ENCODE measurements at regions not wholly inside any gene's neighbourhood (a gene's known extent, or its start where the extent isn't known, plus 50 kb on each side); places are given as distances from the start of the nearest gene placed in this dataset.

DNA sequence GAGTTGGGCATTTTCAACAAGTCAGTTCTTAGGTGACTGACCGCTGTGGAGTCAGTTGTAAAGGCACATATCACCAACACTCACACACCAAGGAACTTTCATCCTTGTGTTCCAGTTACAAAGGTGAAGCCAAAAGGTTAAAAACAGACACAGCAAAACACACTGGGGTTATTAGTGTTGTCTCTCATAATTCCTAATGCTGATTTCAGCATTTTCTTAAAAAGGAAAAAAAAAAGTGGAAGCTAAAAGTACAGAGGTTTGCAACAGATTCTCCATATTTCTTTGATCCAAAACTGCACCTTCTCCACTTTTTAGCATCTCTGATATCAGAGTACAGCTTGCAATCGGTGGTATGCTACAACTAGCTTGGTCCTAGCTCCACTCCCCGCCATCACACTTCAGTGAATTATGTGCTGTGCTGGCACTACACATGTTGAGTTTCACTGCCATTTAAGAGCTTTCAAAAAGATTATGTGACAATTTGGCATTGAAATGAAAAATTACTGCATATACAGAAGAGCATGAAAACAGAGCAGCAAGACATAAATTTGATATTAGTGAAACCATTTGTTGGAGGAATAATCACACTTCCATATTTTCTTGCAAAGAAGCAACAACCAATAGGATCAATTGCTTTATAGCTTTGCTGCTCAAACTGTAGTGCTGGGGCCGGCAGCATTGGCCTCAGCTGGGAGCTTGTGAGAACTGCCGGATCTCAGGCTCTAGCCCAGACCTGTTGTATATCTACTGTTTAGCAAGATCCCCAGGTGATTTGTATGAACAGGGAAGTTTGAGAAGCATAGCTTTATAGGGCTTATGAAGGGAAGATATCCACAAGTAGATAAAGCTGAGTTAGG is 62.3 kb upstream of the DAPL1 start:
- intact Hi-C loops (cut with micrococcal nuclease), result no loop called here

DNA sequence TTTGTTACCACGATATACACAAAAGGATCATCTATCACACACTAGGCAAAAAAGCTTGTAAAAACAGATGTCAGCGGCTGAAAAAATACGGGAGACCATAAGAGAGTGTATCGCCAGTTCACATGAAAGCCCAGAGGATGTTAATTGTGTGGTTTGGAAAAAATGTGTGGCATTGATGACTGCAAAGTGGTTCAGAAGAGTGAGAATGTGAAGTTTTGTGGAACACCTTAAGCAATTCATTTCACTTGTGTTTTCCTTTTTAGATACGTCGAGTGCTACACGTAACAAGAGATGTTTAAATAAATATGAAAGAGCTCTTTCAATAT is 61.7 kb upstream of the DAPL1 start:
- intact Hi-C loops (cut with micrococcal nuclease), result no loop called here

DNA sequence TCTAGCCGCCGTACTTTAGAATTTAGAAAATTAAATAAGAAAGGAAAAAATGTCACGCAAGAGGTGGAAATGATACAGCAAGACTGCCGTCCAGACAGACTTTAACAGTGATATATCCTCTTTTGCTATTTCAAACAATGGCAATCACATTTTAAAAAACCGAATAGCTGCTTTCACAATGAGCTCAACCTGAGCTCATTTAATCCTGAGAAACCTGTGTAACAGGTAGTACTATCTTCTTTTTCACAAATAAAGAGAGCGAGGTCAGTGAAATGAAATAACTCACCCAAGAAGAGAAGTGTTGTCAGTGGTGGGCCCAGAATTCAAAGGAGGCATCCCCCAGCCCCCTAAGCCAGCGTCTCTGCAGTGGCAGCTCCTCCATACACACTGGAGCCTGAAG is 60.7 kb upstream of the DAPL1 start:
- intact Hi-C loops (cut with micrococcal nuclease), result no loop called here

DNA sequence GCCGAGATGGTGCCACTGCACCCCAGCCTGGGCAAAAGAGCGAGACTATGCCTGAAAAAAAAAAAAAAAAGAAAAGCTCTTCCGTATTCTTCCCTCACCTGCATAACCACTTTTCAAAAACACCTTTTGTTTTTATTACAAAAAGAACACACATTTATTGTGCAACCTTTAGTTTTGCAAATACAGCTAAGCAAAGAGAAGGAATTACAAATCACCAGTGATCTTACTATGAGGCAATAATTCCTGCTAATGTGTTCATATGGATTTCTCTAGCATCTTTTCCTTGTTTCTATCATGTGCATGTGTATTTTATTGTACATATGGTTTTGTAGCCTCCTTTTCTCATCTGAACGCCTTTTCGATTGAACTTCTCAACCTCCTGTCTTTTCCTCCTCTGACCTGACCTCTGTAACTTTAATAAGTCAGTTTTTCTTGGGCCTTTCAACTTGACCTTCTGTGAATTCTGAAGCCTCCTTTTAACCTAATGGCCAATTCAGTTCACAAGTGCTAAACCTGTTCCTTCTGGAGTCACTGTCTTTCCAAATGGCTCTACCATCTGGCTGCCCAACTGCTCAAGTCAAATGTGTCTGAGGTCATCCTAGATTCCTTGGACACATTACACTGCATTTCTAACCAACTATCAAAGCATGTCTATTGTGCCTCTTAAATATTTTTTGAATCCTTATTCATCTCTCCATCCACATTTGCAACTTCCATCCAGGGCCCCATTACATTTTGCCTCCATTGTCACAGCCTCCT is 59.1 kb upstream of the DAPL1 start:
- intact Hi-C loops (cut with micrococcal nuclease), result no loop called here

DNA sequence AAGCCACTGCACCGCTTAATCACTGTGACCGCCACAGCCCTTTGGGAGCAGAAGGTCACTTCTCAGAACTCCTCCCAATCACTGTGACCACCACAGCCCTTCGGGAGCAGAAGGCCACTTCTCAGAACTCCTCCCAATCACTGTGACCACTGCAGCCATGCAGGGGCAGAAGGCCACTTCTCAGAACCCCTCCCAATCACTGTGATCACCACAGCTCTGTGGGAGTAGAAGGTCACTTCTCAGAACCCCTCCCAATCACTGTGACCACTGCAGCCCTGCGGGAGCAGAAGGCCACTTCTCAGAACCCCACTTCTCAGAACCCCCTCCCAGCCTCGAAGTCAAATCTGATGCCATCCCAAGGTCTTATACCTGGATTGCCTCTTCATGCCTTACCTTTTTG is 56.8 kb upstream of the DAPL1 start:
- intact Hi-C loops (cut with micrococcal nuclease), result no loop called here

DNA sequence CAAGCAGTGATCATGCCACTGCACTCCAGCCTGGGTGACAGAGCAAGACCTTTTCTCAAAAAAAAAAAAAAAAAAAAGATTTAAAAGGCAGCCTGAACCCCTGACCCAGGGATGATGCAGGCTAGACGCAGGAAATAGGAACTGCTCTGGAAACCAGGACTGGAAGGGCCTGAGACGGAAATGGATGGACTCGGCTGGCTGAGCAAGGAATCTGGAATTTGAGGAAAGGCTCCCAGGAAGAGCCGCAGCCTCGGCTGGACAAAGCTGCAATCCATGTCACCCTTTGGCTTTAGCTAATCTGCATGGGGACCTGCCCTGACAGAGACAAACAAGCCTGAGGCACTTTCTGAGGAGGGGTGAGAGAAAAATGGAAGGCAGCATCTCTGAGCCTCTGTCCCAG is 55.0 kb upstream of the DAPL1 start:
- intact Hi-C loops (cut with micrococcal nuclease), result loop anchor here (10.0 kb wide), 1 partner anchor 1245 kb away; no protein-coding TSS in a partner anchor

DNA sequence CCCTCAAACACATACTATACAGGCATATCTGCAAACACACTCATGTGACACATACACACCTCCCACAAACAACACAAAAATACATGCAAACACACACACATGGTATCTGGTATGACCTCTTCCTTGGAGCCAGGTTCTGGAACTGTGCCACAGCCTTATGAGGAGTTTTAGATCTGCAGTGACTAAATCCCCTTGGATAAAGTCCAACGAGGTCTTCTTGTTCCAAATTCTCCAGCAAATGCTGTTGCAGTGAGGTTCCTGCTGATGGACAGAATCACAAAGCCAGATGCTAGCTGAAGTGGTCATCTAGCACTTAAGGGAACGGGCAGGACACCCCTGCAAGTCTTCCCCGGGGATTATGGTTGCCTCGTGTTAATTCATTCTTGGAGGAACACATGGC is 54.5 kb upstream of the DAPL1 start:
- intact Hi-C loops (cut with micrococcal nuclease), result loop anchor here (10.0 kb wide), 1 partner anchor 1246 kb away; no protein-coding TSS in a partner anchor

DNA sequence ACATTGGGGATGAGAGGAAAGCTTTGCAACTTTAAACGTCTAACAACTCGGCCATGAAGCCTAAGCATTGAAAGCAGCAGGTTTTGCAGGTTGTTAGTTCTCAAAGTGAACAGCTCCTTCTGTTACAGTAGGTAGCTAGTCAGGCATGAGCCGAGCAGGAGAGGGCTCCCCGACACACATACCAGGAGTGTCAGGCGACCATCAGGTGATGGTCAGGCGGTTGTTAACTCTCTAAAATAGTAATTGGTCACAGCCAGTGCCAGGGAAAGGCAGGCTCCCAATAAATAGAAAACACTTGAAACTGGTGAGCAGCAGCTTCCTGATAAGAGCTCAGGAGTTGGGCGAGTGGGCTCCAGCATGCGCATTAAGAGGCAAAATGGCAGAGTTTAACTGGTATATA is 53.5 kb upstream of the DAPL1 start:
- intact Hi-C loops (cut with micrococcal nuclease), result loop anchor here (10.0 kb wide), 1 partner anchor 1247 kb away; no protein-coding TSS in a partner anchor

DNA sequence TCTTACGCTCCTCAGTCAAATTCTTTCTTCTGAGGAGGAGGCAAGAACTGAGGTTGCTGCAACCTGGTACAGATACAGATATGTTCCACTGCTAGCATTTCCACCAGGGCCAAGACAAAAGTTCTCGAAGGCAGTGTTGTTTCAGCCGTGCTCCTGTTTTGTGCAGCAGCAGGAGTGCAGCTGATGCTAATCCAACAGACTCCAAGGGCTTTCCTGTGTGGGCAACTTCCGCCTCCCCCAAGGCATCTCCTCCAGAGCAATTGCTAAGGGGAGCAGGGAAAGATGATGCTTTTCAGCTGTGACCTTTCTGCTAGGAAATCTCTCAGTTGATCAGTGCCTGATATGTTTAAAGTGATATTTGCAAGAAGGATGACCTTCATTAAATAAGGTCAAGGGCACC is 52.6 kb upstream of the DAPL1 start:
- intact Hi-C loops (cut with micrococcal nuclease), result loop anchor here (10.0 kb wide), 1 partner anchor 1248 kb away; no protein-coding TSS in a partner anchor

DNA sequence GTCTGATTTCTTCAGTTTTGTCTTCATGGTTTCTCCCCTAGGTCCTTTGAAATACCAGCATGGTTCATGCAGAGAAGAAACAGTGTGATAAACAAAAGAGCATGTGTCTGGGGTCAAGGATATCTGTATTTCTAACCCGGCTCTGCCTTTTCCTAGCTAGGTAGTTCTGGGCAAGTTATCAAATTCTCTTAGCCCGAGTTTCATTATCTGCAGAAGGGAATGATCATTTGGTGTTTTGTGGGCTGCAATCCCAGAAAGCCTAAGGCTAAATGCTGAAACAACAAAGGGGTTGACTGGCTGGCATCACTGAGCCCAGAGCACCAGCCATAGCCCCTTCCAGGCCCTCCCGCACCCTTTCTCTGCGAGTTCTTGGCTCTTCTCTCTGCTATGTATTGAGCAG is 51.7 kb upstream of the DAPL1 start:
- intact Hi-C loops (cut with micrococcal nuclease), result loop anchor here (10.0 kb wide), 1 partner anchor 1249 kb away; no protein-coding TSS in a partner anchor

DNA sequence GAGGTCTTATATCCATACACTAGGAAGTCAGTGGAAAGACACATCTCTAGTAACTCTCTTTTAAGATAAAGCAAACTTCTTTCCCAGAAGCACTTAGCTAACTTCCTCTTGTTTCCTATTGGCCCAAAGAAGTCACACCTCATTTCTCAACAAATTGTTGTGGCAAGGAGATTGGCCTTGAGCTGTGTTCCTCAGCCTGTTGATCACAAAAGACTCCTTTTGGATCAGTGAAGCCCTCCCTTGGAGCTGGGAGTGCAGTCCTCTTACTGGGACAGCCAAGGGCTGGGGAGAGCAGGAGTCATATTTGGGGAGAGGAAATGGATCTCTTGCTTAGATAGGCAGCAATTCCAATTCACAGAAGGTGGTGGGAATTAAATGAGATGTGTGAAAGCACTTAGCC is 51.2 kb upstream of the DAPL1 start:
- intact Hi-C loops (cut with micrococcal nuclease), result loop anchor here (10.0 kb wide), 1 partner anchor 1249 kb away; no protein-coding TSS in a partner anchor

DNA sequence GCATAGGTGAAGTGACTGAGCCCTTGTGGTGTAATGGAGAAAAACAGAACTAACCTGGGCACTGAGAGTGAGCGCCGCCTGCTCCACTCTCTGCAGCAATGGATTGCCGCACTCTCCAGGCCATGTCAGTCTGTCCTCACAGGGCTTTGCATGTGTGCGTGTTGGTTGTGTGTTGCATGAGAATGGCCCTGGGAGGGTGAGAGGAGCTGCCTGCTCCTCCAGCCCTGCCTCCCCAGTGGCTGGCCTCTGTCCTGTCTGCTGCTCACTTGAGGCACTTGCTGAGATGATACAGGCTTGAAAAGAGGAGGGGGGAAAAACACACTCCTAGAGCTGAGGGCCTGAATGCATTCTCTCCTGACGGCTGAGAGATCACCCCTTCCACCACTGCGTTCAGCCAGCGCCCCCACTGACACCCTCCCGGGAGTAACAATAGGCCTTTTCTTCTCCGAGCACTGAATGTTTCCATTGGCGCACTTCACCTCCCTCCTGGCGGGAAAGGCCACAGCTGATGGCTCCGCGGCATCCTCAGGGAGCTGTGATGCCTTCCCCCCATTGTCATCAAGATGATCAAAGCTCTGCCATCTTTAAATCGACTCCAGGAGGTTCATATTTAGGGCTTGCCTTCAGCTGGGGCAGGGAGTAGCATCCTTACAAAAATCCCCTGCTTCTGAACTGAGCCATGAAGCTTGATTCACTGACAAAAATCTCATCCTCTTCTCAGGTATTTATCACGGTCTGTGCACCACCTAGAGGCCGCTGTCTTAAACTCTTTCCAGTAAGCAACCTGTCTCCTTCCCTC is 49.9 kb upstream of the DAPL1 start:
- intact Hi-C loops (cut with micrococcal nuclease), result loop anchor here (1.0 to 10.0 kb wide), 6 partner anchors 283 to 1443 kb away; no protein-coding TSS in a partner anchor

All from T-helper 2 cell treated with Interferon-gamma antibody and Interleukin-4, amounts not matched to agents 100 ng/mL and 5 ng/mL, for 36 hours (primary cell).